Choroid plexus epithelial cell (primary cell): ENCODE measurements at regions not wholly inside any gene's neighbourhood (a gene's known extent, or its start where the extent isn't known, plus 50 kb on each side); places are given as distances from the start of the nearest gene placed in this dataset.

Experiments used
- DNase-seq: peaks from one replicate; pipeline ENCODE4 v3.0.0-alpha.2; 2010; ENCODE audit warnings: low read depth
- H3K4me3 ChIP-seq: 2 replicates; pipeline ENCODE4 v1.5.1; 2011; ENCODE audit warnings: low read depth, mild to moderate bottlenecking, control low read depth, low read length, moderate library complexity
- TF ChIP-seq, protein P1 (sequence below): conservative IDR thresholded peaks from 2 replicates; pipeline ENCODE4 v1.5.1; 2011; ENCODE audit warnings: low read depth, mild to moderate bottlenecking, control low read depth, inconsistent platforms, low read length, moderate library complexity

DNA sequence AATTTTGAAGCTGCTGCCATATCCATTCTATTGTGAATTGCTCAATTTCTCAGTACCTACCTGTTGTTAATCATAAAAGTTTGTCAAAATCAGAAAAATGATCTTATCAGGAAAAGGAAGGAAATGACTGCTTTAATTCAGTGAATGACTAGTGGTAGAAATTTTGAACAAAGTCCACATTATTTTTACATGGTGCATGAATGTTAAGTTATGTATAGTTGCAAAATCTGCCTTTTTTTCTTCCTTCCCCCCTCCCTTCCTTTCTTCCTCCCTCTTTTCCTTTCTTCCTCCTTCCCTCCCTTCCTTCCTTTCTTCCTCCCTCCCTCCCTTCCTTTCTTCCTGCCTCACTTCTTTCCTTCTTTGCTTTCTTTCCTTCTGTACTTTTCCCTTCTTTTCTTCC is 127.1 kb upstream of the TSHZ2 start:
- no peak for DNase-seq
- TF ChIP-seq, protein P1, sequence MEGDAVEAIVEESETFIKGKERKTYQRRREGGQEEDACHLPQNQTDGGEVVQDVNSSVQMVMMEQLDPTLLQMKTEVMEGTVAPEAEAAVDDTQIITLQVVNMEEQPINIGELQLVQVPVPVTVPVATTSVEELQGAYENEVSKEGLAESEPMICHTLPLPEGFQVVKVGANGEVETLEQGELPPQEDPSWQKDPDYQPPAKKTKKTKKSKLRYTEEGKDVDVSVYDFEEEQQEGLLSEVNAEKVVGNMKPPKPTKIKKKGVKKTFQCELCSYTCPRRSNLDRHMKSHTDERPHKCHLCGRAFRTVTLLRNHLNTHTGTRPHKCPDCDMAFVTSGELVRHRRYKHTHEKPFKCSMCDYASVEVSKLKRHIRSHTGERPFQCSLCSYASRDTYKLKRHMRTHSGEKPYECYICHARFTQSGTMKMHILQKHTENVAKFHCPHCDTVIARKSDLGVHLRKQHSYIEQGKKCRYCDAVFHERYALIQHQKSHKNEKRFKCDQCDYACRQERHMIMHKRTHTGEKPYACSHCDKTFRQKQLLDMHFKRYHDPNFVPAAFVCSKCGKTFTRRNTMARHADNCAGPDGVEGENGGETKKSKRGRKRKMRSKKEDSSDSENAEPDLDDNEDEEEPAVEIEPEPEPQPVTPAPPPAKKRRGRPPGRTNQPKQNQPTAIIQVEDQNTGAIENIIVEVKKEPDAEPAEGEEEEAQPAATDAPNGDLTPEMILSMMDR: no peak
- no peak overlapping the region for H3K4me3 ChIP-seq

DNA sequence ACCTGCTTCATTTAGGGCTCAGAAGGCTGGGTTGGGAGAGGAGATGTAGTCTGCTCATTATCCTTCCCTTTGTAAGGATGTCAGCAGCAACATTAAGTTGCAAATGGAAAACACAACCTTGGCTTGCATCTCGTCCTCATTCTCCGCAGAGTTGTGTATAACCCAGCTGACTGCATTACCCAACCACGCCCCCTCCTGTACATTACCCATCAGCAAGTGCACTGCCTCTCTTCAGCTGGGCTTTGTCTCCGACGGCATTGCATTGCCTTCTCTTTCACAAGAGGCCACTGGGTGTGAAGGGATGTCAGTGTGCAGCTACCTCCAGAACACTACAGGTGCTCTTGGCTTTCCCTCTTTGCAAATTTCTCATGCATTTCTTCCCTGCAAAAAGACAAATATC is 128.7 kb upstream of the TSHZ2 start:
- TF ChIP-seq, protein P1: no peak
- DNase-seq: no peak
- H3K4me3 ChIP-seq: no peak overlapping the region

DNA sequence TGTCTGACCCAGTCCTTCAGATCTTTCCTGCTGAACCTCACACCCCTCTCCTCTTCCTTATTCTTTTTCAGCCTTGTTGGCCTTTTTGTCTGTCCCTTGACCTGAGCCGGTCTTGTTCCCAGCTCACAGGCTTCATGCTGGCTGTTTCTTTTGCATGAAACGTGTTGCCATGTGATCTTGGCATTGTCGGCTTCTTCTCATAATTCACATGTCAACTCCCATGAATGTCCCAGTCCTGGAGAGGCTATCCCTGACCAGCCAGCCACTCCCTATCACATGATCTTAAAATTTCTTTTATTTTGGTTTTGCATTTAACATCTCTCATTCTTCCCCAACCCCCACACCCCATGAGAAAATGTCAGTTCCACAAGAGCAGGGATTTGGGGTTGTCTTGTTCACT is 131.2 kb upstream of the TSHZ2 start:
- no peak for DNase-seq
- TF ChIP-seq, protein P1: no peak

DNA sequence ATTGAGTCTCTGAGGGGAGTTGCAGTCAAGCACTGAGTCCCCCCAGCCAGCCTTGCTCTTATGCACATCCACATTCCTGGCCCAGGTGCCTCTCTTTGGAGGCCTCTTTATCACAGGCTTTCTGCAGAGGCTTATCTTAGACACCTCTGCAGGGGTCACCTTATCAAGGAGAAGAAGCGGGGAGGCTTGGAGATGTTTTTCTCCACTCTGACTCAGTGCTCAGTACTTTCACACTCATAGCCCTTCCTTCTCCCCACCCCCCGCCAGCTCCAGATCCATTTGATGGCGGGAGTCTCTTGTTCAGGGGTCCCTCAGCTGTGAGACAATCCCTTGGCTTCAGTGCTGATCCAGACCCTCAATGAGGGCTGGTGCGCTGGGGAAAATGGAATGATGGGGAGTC is 132.1 kb upstream of the TSHZ2 start:
- TF ChIP-seq, protein P1: no peak
- no peak overlapping the region for H3K4me3 ChIP-seq
- DNase-seq: no peak

More for the DNA sequence above, 131.2 kb upstream of the TSHZ2 start:
- H3K4me3 ChIP-seq: no peak overlapping the region

DNA sequence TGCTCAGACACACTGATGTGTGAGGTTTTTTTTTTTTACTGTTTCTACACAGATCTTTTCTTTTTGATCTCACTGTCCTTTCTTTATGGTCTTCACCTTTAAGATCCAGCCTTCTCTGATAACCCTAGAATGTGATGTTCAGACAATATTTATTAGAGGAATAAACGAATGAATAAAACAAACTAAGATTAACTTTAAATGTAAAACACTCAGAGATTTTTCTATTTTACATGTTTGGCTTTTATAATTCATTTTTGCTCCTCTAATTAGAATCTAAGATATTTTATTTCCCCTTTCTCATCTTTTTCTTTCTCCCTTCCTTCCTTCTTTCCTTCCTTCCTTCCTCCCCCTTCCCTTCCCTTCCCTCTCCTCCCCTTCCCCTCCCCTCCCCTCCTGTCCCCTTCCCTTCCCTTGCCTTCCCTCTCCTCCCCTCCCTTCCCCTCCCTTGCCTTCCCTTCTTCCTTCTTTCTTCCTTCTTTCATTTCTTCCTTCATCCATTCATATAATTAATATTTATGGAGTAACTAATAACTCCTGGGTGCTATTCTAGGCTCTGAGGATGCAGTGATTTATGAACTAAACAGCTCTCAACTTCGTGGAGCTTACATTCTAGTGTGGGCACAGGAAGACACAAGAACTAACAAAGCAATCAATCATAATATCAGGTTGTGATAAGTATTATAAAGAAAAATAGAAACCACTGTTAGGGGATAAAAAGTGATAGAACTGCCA is 133.5 kb upstream of the TSHZ2 start:
- no peak for DNase-seq
- no peak overlapping the region for H3K4me3 ChIP-seq
- TF ChIP-seq, protein P1: no peak

DNA sequence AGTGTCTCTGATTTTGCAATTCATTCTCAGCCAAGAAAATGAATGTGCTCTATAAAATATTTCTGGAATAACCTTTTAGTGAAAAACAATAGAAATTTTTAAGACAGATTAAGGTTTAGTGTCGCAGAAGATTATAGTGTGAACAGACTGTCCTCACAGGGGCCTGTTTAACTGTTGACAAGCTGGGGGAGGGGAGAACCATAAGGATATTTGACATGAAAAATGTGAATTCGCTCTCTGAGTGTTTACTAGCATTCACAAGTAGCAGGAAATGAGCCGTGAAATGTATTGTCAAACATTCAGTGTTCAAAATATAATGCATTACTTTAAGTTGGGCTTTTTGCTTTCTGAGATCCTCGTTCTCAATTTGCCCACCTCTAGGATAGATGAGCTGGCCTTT is 134.8 kb upstream of the TSHZ2 start:
- TF ChIP-seq, protein P1: no peak

DNA sequence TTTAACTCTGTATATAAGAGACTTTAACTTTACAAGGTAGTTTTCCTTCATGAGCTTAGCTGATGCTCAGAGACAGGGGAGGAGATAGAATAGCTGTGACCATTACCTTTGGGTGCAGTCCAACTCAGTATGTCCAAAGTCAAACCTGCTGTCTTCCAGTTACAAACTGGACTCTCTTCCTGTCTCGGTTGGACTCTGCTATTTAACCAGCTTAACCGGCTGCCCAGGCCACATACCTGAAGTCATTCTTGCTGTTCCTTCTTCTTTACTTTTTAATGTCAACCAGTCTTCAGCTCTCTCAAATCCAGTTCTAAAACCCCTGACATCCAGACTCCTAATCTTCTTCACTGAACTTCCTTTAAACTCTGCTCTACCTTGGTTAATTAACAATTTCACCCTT is 138.3 kb upstream of the TSHZ2 start:
- no peak overlapping the region for H3K4me3 ChIP-seq
- no peak for DNase-seq
- TF ChIP-seq, protein P1: no peak

More for the DNA sequence above, 134.8 kb upstream of the TSHZ2 start:
- no peak overlapping the region for H3K4me3 ChIP-seq
- DNase-seq: no peak
